GM12878 (cell line): ENCODE measurements at regions not wholly inside any gene's neighbourhood (a gene's known extent, or its start where the extent isn't known, plus 50 kb on each side); places are given as distances from the start of the nearest gene placed in this dataset.

Source experiments
- ATAC-seq: fragments of 200-7000 bp; cut with Tn5 transposase; 3 replicates; pipeline ENCODE4 v1.9.1; 2020; ENCODE audit warnings: mild to moderate bottlenecking, moderate library complexity
- BruUV-seq: library from RNA; stranded (reverse); fragments of 400-500 nt; replicated peaks from 2 replicates; lab custom pipeline; 2021; lab: Mats Ljungman, UMichigan
- CTCF ChIA-PET: fragments of 300-600 bp; sonication (Branson Sonifier 250); formaldehyde crosslinking; extraction: SDS; loops from one replicate; lab custom pipeline; 2021; ENCODE audit warnings: inconsistent platforms; lab: Yijun Ruan, JAX
- POLR2A ChIA-PET: fragments of 350-600 bp; formaldehyde crosslinking; extraction: SDS; loops from one replicate; lab custom pipeline; 2021; ENCODE audit warnings: inconsistent platforms; lab: Charles Lee
- RAD21 ChIA-PET: fragments of 300-600 bp; sonication (Branson Sonifier 250); formaldehyde crosslinking; loops from one replicate; lab custom pipeline; 2023; ENCODE audit warnings: antibody characterized with exemption; ENCODE audit not compliant: unreplicated experiment; lab: Charles Lee
- SMC1A ChIA-PET: fragments of 300-600 bp; sonication (Branson Sonifier 250); formaldehyde crosslinking; loops from one replicate; lab custom pipeline; 2023; ENCODE audit not compliant: unreplicated experiment, uncharacterized antibody; lab: Charles Lee
- DNase-seq: peaks from one replicate; pipeline ENCODE4 v3.0.0-alpha.2; 2011; ENCODE audit warnings: low read depth, low spot score
- FAIRE-seq: peaks from 3 replicates; lab custom pipeline; 2011; peaks lifted over from hg19 to GRCh38; lab: Jason Lieb, UNC
- H2AFZ ChIP-seq: 2 replicates; pipeline ENCODE4 v1.6.0; 2011; ENCODE audit warnings: low read depth, low read length, control low read depth; ENCODE audit not compliant: control insufficient read depth
- H3K27ac ChIP-seq: 2 replicates; pipeline ENCODE4 v1.5.1; 2011; ENCODE audit warnings: control low read depth; ENCODE audit not compliant: control insufficient read depth, insufficient read depth
- H3K27me3 ChIP-seq, 2 experiments: replicated peaks in 1 of 2; 2 replicates each; pipeline versions ENCODE4 v1.6.0 to v1.6.1; 2011; ENCODE audit warnings: low read length in 1 of 2; ENCODE audit not compliant: control insufficient read depth in 2 of 2, insufficient read depth in 2 of 2
- H3K36me3 ChIP-seq, 2 experiments: 2 replicates each; pipeline ENCODE4 v1.5.1; 2011; ENCODE audit warnings: low read length in 1 of 2; ENCODE audit not compliant: control insufficient read depth in 2 of 2, insufficient read depth in 2 of 2
- H3K4me1 ChIP-seq: 2 replicates; pipeline ENCODE4 v1.6.1; 2011; ENCODE audit warnings: mild to moderate bottlenecking, low read length, moderate library complexity, mixed read lengths; ENCODE audit not compliant: control insufficient read depth, insufficient read depth
- H3K4me2 ChIP-seq: 2 replicates; pipeline ENCODE4 v1.6.0; 2011; ENCODE audit warnings: control low read depth; ENCODE audit not compliant: control insufficient read depth, insufficient read depth
- H3K4me3 ChIP-seq: fragments of 200-600 bp; sonication (generic); 2 replicates; pipeline ENCODE4 v1.5.1; 2016
- H3K79me2 ChIP-seq: 2 replicates; pipeline ENCODE4 v1.6.0; 2011; ENCODE audit warnings: low read length; ENCODE audit not compliant: control insufficient read depth, insufficient read depth
- H3K9ac ChIP-seq: 2 replicates; pipeline ENCODE4 v1.8.0; 2011; ENCODE audit warnings: low read length, control low read depth, mixed read lengths; ENCODE audit not compliant: control insufficient read depth, insufficient read depth
- H3K9me3 ChIP-seq: replicated peaks from 3 replicates; pipeline ENCODE4 v1.5.1; 2011; ENCODE audit warnings: mild to moderate bottlenecking, low read length; ENCODE audit not compliant: control insufficient read depth, insufficient read depth
- H4K20me1 ChIP-seq: 2 replicates; pipeline ENCODE4 v1.6.0; 2011; ENCODE audit not compliant: control insufficient read depth, insufficient read depth
- CBX3 ChIP-seq: fragments of 200-600 bp; sonication (generic); IDR thresholded peaks from 2 replicates; pipeline ENCODE4 v1.6.1; 2016; ENCODE audit warnings: low read depth, borderline replicate concordance
- CREB1 ChIP-seq: IDR thresholded peaks from 2 replicates; pipeline ENCODE4 v1.6.1; 2012; ENCODE audit warnings: low read depth, mild to moderate bottlenecking, inconsistent platforms
- EGR1 ChIP-seq, 2 experiments: IDR thresholded peaks; 1 replicate in 1 of 2; 2 replicates in 1 of 2; pipeline ENCODE4 v1.6.1; 2011 to 2012; ENCODE audit warnings: low read depth in 2 of 2, low read length in 2 of 2, borderline replicate concordance in 1 of 2, mild to moderate bottlenecking in 1 of 2, moderate library complexity in 1 of 2
- NBN ChIP-seq: fragments of 450-650 bp; IDR thresholded peaks from 2 replicates; pipeline ENCODE4 v1.6.1; 2016
- PAX8 ChIP-seq: fragments of 450-650 bp; IDR thresholded peaks from 2 replicates; pipeline ENCODE4 v1.6.1; 2017; ENCODE audit warnings: mild to moderate bottlenecking, moderate library complexity
- PML ChIP-seq: IDR thresholded peaks from 2 replicates; pipeline ENCODE4 v1.6.1; 2012; ENCODE audit warnings: low read length, inconsistent platforms
- POLR2AphosphoS5 ChIP-seq: IDR thresholded peaks from 2 replicates; pipeline ENCODE4 v1.6.1; 2011; ENCODE audit warnings: mild to moderate bottlenecking, low read length, inconsistent platforms
- SIX5 ChIP-seq: IDR thresholded peaks from 2 replicates; pipeline ENCODE4 v1.6.1; 2011; ENCODE audit warnings: mild to moderate bottlenecking, low read depth, low read length, moderate library complexity; ENCODE audit not compliant: severe bottlenecking
- SPI1 ChIP-seq: IDR thresholded peaks from 2 replicates; pipeline ENCODE4 v1.6.1; 2011; ENCODE audit warnings: low read depth, mild to moderate bottlenecking, low read length, moderate library complexity, borderline replicate concordance; ENCODE audit not compliant: insufficient read depth
- STAT1 ChIP-seq: fragments of 450-650 bp; conservative IDR thresholded peaks from 2 replicates; pipeline ENCODE4 v1.6.1; 2014; ENCODE audit warnings: antibody characterized with exemption, mild to moderate bottlenecking
- WGBS: methylation state at CpG from one replicate; pipeline ENCODE4 v1.1.6; 2016; ENCODE audit warnings: low lambda C conversion rate; ENCODE audit not compliant: insufficient replicate concordance, insufficient coverage; ENCODE audit errors: missing lambda C conversion rate; 5-methylcytosine and 5-hydroxymethylcytosine counted together
- in situ Hi-C: fragments of 300-500 bp; cut with MboI; formaldehyde crosslinking; loops from 9 replicates; pipeline ENCODE4 v1.14.3; 2018; ENCODE audit warnings: mixed read lengths
- intact Hi-C: fragments of 100-400 bp; cut with micrococcal nuclease; formaldehyde crosslinking; loops from one replicate; pipeline ENCODE4 v1.14.2; 2022; ENCODE audit not compliant: unreplicated experiment
- TF ChIP-seq, protein P1 (sequence below): IDR thresholded peaks from 2 replicates; pipeline ENCODE4 v1.6.1; 2012; ENCODE audit warnings: mild to moderate bottlenecking, low read depth, low read length
- TF ChIP-seq, protein P2 (sequence below): IDR thresholded peaks from 2 replicates; pipeline ENCODE4 v1.6.1; 2011; ENCODE audit warnings: low read depth, mild to moderate bottlenecking, low read length, moderate library complexity, borderline replicate concordance; ENCODE audit errors: extremely low read depth
- TF ChIP-seq, protein P3 (sequence below), 3 experiments: IDR thresholded peaks in 2 of 3; conservative IDR thresholded peaks in 1 of 3; 2 replicates each; pipeline ENCODE4 v1.5.1; 2011; ENCODE audit warnings: low read depth in 3 of 3, low read length in 3 of 3, mild to moderate bottlenecking in 3 of 3, control low read depth in 2 of 3, moderate library complexity in 2 of 3, inconsistent platforms in 1 of 3, mixed read lengths in 1 of 3; ENCODE audit not compliant: control insufficient read depth in 2 of 3, insufficient read depth in 1 of 3; ENCODE audit errors: extremely low read depth in 1 of 3
- TF ChIP-seq, protein P4 (sequence below): fragments of 450-650 bp; IDR thresholded peaks from 2 replicates; pipeline ENCODE4 v1.6.1; 2014; ENCODE audit warnings: mild to moderate bottlenecking

DNA sequence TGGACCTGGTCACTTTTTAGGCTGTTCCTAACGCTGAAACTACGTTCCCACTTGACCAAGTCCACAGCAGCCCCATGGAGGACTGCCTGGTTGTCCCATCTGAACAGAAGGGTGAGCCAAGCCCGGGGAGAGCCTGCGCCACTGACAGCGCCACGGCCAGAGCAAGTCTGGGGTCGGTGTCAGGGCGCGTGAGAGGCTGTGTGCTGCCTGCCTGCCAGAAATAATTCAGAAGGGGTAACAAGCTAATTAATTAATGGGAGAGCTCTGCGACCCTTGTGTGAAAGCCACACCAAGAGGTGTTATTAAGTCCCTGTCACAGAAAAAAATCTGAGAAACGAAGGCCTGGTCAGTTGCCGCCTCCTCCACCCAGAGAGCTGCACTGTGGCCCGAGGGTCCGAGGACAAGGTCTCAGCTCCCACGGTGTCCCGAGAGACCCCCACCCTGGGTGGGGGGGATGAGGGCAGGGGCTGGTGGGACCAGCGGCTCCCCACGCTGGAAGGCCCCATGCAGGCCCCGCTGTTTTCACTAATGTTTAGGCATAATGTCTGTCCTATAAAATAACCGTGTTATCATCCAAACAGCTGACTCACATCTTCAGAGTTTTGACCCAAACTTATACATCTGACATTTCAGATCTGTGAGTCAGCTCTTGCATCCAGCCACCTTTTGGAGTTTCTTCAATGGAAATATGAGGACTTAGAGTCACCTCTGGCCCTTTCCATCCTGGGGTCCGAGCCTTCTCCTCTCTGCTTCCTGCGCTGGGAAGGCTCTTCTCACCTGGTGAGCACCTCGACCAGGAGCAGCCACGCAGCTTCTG lies 58.5 kb downstream of the DLL1 start:
- no peak overlapping the region for H3K9ac ChIP-seq
- RAD21 ChIA-PET: no interaction called here
- H3K9me3 ChIP-seq: no peaks in the 10 kb centered on the region
- H4K20me1 ChIP-seq: 0 out of 2 replicates have a peak, but pooled peaks cover 2% of the 10 kb centered on the region
- intact Hi-C loops: no loop called here
- POLR2A ChIA-PET: no interaction called here
- FAIRE-seq: no peak
- SMC1A ChIA-PET: no interaction called here
- no peak overlapping the region for H2AFZ ChIP-seq
- H3K27ac ChIP-seq: no peak overlapping the region
- no peaks in the 10 kb centered on the region for H3K36me3 ChIP-seq
- H3K27me3 ChIP-seq: no peaks in the 10 kb centered on the region
- H3K4me2 ChIP-seq: no peak overlapping the region
- H3K4me3 ChIP-seq: no peak overlapping the region
- TF ChIP-seq EGR1 (IDR thresholded peaks at IDR 0.05; ENCODE audit: borderline replicate concordance in 1 of 2, low read depth in 2 of 2, low read length in 2 of 2): no peak
- TF ChIP-seq, protein P1, sequence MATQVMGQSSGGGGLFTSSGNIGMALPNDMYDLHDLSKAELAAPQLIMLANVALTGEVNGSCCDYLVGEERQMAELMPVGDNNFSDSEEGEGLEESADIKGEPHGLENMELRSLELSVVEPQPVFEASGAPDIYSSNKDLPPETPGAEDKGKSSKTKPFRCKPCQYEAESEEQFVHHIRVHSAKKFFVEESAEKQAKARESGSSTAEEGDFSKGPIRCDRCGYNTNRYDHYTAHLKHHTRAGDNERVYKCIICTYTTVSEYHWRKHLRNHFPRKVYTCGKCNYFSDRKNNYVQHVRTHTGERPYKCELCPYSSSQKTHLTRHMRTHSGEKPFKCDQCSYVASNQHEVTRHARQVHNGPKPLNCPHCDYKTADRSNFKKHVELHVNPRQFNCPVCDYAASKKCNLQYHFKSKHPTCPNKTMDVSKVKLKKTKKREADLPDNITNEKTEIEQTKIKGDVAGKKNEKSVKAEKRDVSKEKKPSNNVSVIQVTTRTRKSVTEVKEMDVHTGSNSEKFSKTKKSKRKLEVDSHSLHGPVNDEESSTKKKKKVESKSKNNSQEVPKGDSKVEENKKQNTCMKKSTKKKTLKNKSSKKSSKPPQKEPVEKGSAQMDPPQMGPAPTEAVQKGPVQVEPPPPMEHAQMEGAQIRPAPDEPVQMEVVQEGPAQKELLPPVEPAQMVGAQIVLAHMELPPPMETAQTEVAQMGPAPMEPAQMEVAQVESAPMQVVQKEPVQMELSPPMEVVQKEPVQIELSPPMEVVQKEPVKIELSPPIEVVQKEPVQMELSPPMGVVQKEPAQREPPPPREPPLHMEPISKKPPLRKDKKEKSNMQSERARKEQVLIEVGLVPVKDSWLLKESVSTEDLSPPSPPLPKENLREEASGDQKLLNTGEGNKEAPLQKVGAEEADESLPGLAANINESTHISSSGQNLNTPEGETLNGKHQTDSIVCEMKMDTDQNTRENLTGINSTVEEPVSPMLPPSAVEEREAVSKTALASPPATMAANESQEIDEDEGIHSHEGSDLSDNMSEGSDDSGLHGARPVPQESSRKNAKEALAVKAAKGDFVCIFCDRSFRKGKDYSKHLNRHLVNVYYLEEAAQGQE: no peak
- no peak for TF ChIP-seq SIX5
- TF ChIP-seq, protein P2, sequence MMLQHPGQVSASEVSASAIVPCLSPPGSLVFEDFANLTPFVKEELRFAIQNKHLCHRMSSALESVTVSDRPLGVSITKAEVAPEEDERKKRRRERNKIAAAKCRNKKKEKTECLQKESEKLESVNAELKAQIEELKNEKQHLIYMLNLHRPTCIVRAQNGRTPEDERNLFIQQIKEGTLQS: no peak
- no peak for TF ChIP-seq POLR2AphosphoS5
- no peak for TF ChIP-seq SPI1
- TF ChIP-seq, protein P3, sequence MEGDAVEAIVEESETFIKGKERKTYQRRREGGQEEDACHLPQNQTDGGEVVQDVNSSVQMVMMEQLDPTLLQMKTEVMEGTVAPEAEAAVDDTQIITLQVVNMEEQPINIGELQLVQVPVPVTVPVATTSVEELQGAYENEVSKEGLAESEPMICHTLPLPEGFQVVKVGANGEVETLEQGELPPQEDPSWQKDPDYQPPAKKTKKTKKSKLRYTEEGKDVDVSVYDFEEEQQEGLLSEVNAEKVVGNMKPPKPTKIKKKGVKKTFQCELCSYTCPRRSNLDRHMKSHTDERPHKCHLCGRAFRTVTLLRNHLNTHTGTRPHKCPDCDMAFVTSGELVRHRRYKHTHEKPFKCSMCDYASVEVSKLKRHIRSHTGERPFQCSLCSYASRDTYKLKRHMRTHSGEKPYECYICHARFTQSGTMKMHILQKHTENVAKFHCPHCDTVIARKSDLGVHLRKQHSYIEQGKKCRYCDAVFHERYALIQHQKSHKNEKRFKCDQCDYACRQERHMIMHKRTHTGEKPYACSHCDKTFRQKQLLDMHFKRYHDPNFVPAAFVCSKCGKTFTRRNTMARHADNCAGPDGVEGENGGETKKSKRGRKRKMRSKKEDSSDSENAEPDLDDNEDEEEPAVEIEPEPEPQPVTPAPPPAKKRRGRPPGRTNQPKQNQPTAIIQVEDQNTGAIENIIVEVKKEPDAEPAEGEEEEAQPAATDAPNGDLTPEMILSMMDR (IDR thresholded peaks at IDR 0.05 in 2 of 3, conservative IDR thresholded peaks at IDR 0.05 in 1 of 3; ENCODE audit: control insufficient read depth in 2 of 3, extremely low read depth in 1 of 3, insufficient read depth in 1 of 3, low read depth in 3 of 3, low read length in 3 of 3): no peak
- TF ChIP-seq, protein P4, sequence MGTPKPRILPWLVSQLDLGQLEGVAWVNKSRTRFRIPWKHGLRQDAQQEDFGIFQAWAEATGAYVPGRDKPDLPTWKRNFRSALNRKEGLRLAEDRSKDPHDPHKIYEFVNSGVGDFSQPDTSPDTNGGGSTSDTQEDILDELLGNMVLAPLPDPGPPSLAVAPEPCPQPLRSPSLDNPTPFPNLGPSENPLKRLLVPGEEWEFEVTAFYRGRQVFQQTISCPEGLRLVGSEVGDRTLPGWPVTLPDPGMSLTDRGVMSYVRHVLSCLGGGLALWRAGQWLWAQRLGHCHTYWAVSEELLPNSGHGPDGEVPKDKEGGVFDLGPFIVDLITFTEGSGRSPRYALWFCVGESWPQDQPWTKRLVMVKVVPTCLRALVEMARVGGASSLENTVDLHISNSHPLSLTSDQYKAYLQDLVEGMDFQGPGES: no peak
- TF ChIP-seq CBX3: no peak
- no peak for TF ChIP-seq NBN
- no peak for TF ChIP-seq PAX8
- no peak for TF ChIP-seq PML
- TF ChIP-seq STAT1: no peak
- no peak for TF ChIP-seq CREB1
- TF ChIP-seq, all 136 proteins: peak for 0
- in situ Hi-C loops: no loop called here
- DNase-seq (no peak), ATAC-seq (no peak)
- 48% methylated on average over 21 of the region's 24 CpGs for WGBS
- CTCF ChIA-PET: no interaction called here
- Histone ChIP-seq H3K79me2 (no peaks in the 10 kb centered on the region), H3K4me1 (no peaks in the 10 kb centered on the region)
- BruUV-seq: no TSS peak
